H1 (cell line): ENCODE measurements at regions not wholly inside any gene's neighbourhood (a gene's known extent, or its start where the extent isn't known, plus 50 kb on each side); places are given as distances from the start of the nearest gene placed in this dataset.

Experiments
- CTCF ChIA-PET: fragments of 300-600 bp; sonication (Branson Sonifier 250); formaldehyde crosslinking; loops from one replicate; lab custom pipeline; 2021; ENCODE audit not compliant: partially characterized antibody; lab: Charles Lee
- POLR2A ChIA-PET: fragments of 300-600 bp; sonication (Branson Sonifier 250); formaldehyde crosslinking; loops from one replicate; lab custom pipeline; 2021; ENCODE audit warnings: inconsistent platforms; ENCODE audit not compliant: partially characterized antibody; lab: Charles Lee
- DNase-seq, 2 experiments: peaks; one replicate each; pipeline versions ENCODE4 v3.0.0 to v3.0.0-alpha.2; 2010 to 2022; ENCODE audit warnings: low spot score in 2 of 2, low read depth in 1 of 2, mixed read lengths in 1 of 2
- FAIRE-seq: peaks from 2 replicates; lab custom pipeline; 2011; peaks lifted over from hg19 to GRCh38; lab: Jason Lieb, UNC
- H2AFZ ChIP-seq: 2 replicates; pipeline ENCODE4 v1.8.1; 2012; ENCODE audit warnings: low read length, inconsistent platforms
- H2AK5ac ChIP-seq: 2 replicates; pipeline ENCODE4 v1.6.1; 2013; ENCODE audit warnings: low read depth, low read length
- H2BK120ac ChIP-seq: replicated peaks from 2 replicates; pipeline ENCODE3; 2013; ENCODE audit warnings: low read depth, low read length, inconsistent platforms
- H2BK12ac ChIP-seq: 2 replicates; pipeline ENCODE4 v1.6.1; 2013; ENCODE audit warnings: low read depth, low read length
- H2BK15ac ChIP-seq: 2 replicates; pipeline ENCODE4 v1.6.1; 2013; ENCODE audit warnings: low read length
- H2BK20ac ChIP-seq: 2 replicates; pipeline ENCODE4 v1.6.1; 2013; ENCODE audit warnings: low read length
- H2BK5ac ChIP-seq: 2 replicates; pipeline ENCODE4 v1.6.1; 2013; ENCODE audit warnings: low read depth, low read length
- H3K14ac ChIP-seq: 2 replicates; pipeline ENCODE4 v1.6.1; 2013; ENCODE audit warnings: inconsistent platforms; ENCODE audit not compliant: insufficient read length
- H3K18ac ChIP-seq: 2 replicates; pipeline ENCODE4 v1.6.1; 2013; ENCODE audit warnings: low read length; ENCODE audit errors: extremely low read depth
- H3K23ac ChIP-seq: 2 replicates; pipeline ENCODE4 v1.6.1; 2013; ENCODE audit warnings: inconsistent platforms; ENCODE audit not compliant: insufficient read length
- H3K23me2 ChIP-seq: 2 replicates; pipeline ENCODE4 v1.6.1; 2013; ENCODE audit warnings: low read depth, low read length
- H3K27ac ChIP-seq: 2 replicates; pipeline ENCODE4 v1.6.1; 2011; ENCODE audit warnings: low read depth, low read length, inconsistent platforms
- H3K27me3 ChIP-seq, 4 experiments: replicated peaks in 1 of 4; 1 replicate in 1 of 4; 2 replicates in 3 of 4; pipeline versions ENCODE4 v1.6.1 to v1.8.1; 2011 to 2013; ENCODE audit warnings: low read length in 3 of 4, mild to moderate bottlenecking in 3 of 4, inconsistent platforms in 2 of 4, mixed read lengths in 2 of 4, moderate library complexity in 1 of 4; ENCODE audit not compliant: control insufficient read depth in 3 of 4, insufficient read depth in 3 of 4; ENCODE audit errors: extremely low read depth in 1 of 4
- H3K36me3 ChIP-seq, 4 experiments: 2 replicates each; pipeline versions ENCODE4 v1.6.1 to v1.8.1; 2011 to 2013; ENCODE audit warnings: mild to moderate bottlenecking in 4 of 4, low read length in 3 of 4, moderate library complexity in 2 of 4, control low read depth in 1 of 4, inconsistent platforms in 1 of 4; ENCODE audit not compliant: insufficient read depth in 4 of 4, control insufficient read depth in 2 of 4
- H3K4ac ChIP-seq: replicated peaks from 2 replicates; pipeline ENCODE3; 2013; ENCODE audit warnings: low read length, low read depth, mixed read lengths, inconsistent platforms; ENCODE audit not compliant: insufficient read length
- H3K4me1 ChIP-seq, 4 experiments: replicated peaks in 1 of 4; 1 replicate in 1 of 4; 2 replicates in 3 of 4; pipeline versions ENCODE4 v1.6.1 to v1.8.1; 2011 to 2013; ENCODE audit warnings: low read length in 3 of 4, inconsistent platforms in 2 of 4, mixed read lengths in 1 of 4; ENCODE audit not compliant: insufficient read depth in 4 of 4, control insufficient read depth in 3 of 4
- H3K4me2 ChIP-seq, 2 experiments: 2 replicates each; pipeline versions ENCODE4 v1.6.1 to v1.8.1; 2011 to 2013; ENCODE audit warnings: low read depth in 2 of 2, low read length in 2 of 2, control low read depth in 1 of 2, inconsistent platforms in 1 of 2, mild to moderate bottlenecking in 1 of 2; ENCODE audit not compliant: insufficient read depth in 1 of 2
- H3K4me3 ChIP-seq, 4 experiments: fragments of 200-600, 300-600 bp in 1 of 4; sonication (generic), shearing (Covaris generic), sonication (Bioruptor Twin) in 1 of 4; 2 replicates each; pipeline versions ENCODE4 v1.5.1 to v1.8.1; 2011 to 2016; ENCODE audit warnings: low read length in 4 of 4, low read depth in 3 of 4, control low read depth in 2 of 4, inconsistent platforms in 2 of 4, mild to moderate bottlenecking in 2 of 4, mixed read lengths in 1 of 4, moderate library complexity in 1 of 4; ENCODE audit not compliant: insufficient read depth in 2 of 4; ENCODE audit errors: extremely low read depth in 1 of 4
- H3K56ac ChIP-seq: replicated peaks from 2 replicates; pipeline ENCODE3; 2013; ENCODE audit warnings: low read depth, mild to moderate bottlenecking, mixed read lengths, low read length, inconsistent platforms; ENCODE audit not compliant: insufficient read length
- H3K79me1 ChIP-seq: 2 replicates; pipeline ENCODE4 v1.6.1; 2013; ENCODE audit warnings: low read depth, low read length, control low read depth
- H3K79me2 ChIP-seq, 2 experiments: 2 replicates each; pipeline versions ENCODE4 v1.6.1 to v1.8.1; 2012 to 2013; ENCODE audit warnings: low read length in 2 of 2, mild to moderate bottlenecking in 2 of 2, inconsistent platforms in 1 of 2; ENCODE audit not compliant: insufficient read depth in 2 of 2, control insufficient read depth in 1 of 2
- H3K9ac ChIP-seq, 4 experiments: replicated peaks in 1 of 4; 1 replicate in 1 of 4; 2 replicates in 3 of 4; pipeline versions ENCODE4 v1.6.1 to v1.8.1; 2011 to 2013; ENCODE audit warnings: low read depth in 3 of 4, low read length in 3 of 4, control low read depth in 2 of 4, mild to moderate bottlenecking in 2 of 4, moderate library complexity in 2 of 4, inconsistent platforms in 1 of 4; ENCODE audit errors: extremely low read depth in 1 of 4
- H3K9me3 ChIP-seq, 2 experiments: 2 replicates each; pipeline versions ENCODE4 v1.6.1 to v1.8.1; 2012 to 2013; ENCODE audit warnings: mild to moderate bottlenecking in 2 of 2, moderate library complexity in 2 of 2, control low read depth in 1 of 2, inconsistent platforms in 1 of 2, low read depth in 1 of 2, low read length in 1 of 2, mixed read lengths in 1 of 2; ENCODE audit not compliant: insufficient read depth in 2 of 2
- H4K20me1 ChIP-seq, 2 experiments: replicated peaks in 1 of 2; 2 replicates each; pipeline versions ENCODE3 to v1.8.1; 2011 to 2013; ENCODE audit warnings: inconsistent platforms in 2 of 2, low read length in 2 of 2, mild to moderate bottlenecking in 1 of 2; ENCODE audit not compliant: insufficient read depth in 2 of 2, control insufficient read depth in 1 of 2
- H4K5ac ChIP-seq: 2 replicates; pipeline ENCODE4 v1.6.1; 2013; ENCODE audit warnings: low read length, low read depth, mixed read lengths, inconsistent platforms; ENCODE audit not compliant: insufficient read length
- H4K8ac ChIP-seq: 2 replicates; pipeline ENCODE4 v1.8.0; 2013; ENCODE audit warnings: mild to moderate bottlenecking, moderate library complexity, low read length, inconsistent platforms; ENCODE audit not compliant: insufficient read depth; ENCODE audit errors: extremely low read depth
- H4K91ac ChIP-seq: replicated peaks from 2 replicates; pipeline ENCODE3; 2013; ENCODE audit warnings: low read length, mixed read lengths, inconsistent platforms; ENCODE audit not compliant: insufficient read length
- EGR1 ChIP-seq: IDR thresholded peaks from 2 replicates; pipeline ENCODE4 v1.6.1; 2011; ENCODE audit warnings: low read depth, low read length, borderline replicate concordance
- EZH2 ChIP-seq: fragments of 200-600 bp; sonication (generic); IDR thresholded peaks from 2 replicates; pipeline ENCODE4 v1.7.1; 2012; ENCODE audit warnings: low read depth, mild to moderate bottlenecking, moderate library complexity, low read length, inconsistent platforms; ENCODE audit not compliant: severe bottlenecking
- SP1 ChIP-seq: IDR thresholded peaks from 2 replicates; pipeline ENCODE4 v1.6.1; 2011; ENCODE audit warnings: low read depth, low read length
- SP4 ChIP-seq: IDR thresholded peaks from 2 replicates; pipeline ENCODE4 v1.6.1; 2012; ENCODE audit warnings: low read length, inconsistent platforms
- WGBS, 2 experiments: shearing (Covaris generic) in 1 of 2; methylation state at CpG; one replicate each; pipeline versions ENCODE4 v1.1.6 to v1.1.7; 2013 to 2015; ENCODE audit warnings: low lambda C conversion rate in 2 of 2, mixed read lengths in 2 of 2, inconsistent platforms in 1 of 2, low coverage in 1 of 2, missing lambda C conversion rate in 1 of 2; ENCODE audit not compliant: insufficient replicate concordance in 2 of 2, insufficient coverage in 1 of 2, insufficient read length in 1 of 2; ENCODE audit errors: extremely low coverage in 1 of 2, missing lambda C conversion rate in 1 of 2; 5-methylcytosine and 5-hydroxymethylcytosine counted together

DNA sequence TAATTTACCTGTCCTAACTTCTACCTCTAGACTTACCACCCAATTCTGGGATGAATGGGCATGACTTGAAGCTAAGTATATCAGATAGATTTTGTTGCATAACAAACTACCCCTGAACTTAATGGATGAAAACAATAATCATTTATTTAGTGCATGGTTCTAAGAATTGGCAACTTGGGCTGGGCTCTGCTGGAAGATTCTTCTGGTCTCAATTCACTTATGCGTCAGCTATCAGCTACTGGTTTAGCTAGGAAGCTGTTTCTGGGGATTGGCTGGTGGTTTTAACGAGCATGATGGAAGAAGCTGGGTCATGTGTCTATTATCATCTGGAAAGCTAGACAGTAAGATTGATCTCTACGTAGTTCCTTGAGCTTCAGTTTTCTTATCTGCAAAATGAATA, 77.3 kb upstream of the LMCD1 start:
- H3K27ac ChIP-seq: no peak overlapping the region
- H3K9ac ChIP-seq: no peak overlapping the region
- H2BK120ac ChIP-seq: no peak overlapping the region
- no peak overlapping the region for H2BK15ac ChIP-seq
- H2AFZ ChIP-seq: no peak overlapping the region
- H3K23me2 ChIP-seq: no peaks in the 10 kb centered on the region
- no peaks in the 10 kb centered on the region for H3K79me1 ChIP-seq
- no peaks in the 10 kb centered on the region for H3K36me3 ChIP-seq
- no peaks in the 10 kb centered on the region for H4K20me1 ChIP-seq
- H4K5ac ChIP-seq: no peak overlapping the region
- DNase-seq: no peak
- ChIA-PET CTCF (interaction anchor here (0.6 to 1.7 kb wide), 4 partner anchors 13 to 183 kb away, joined by 4 to 7 read pairs (median 6); no protein-coding TSS in a partner anchor), POLR2A (no interaction called here)
- no peaks in the 10 kb centered on the region for H3K79me2 ChIP-seq
- H4K8ac ChIP-seq: no peak overlapping the region
- H3K4me3 ChIP-seq: no peak overlapping the region
- H2BK20ac ChIP-seq: no peak overlapping the region
- 88% methylated on average over 3 of the region's 3 CpGs; no CpG with 5 or more reads in 1 of the 2 experiments for WGBS, 2 experiments
- no peak overlapping the region for H2AK5ac ChIP-seq
- H3K27me3 ChIP-seq: no peaks in the 10 kb centered on the region
- FAIRE-seq: no peak
- H4K91ac ChIP-seq: no peak overlapping the region
- H3K14ac ChIP-seq: no peak overlapping the region
- no peak overlapping the region for H3K4ac ChIP-seq
- H2BK12ac ChIP-seq: no peak overlapping the region
- no peak overlapping the region for H3K18ac ChIP-seq
- H2BK5ac ChIP-seq: no peak overlapping the region
- H3K4me1 ChIP-seq: peaks cover 0 to 5% (median 0%) of the 10 kb centered on the region in 4 experiments; a peak in 1 of 7 replicates
- H3K56ac ChIP-seq: no peak overlapping the region
- H3K9me3 ChIP-seq: peaks cover 2 to 9% of the 10 kb centered on the region in 2 experiments; a peak in 3 of 4 replicates
- H3K4me2 ChIP-seq: no peak overlapping the region
- H3K23ac ChIP-seq: no peak overlapping the region
- TF ChIP-seq SP4 (no peak), EZH2 (no peak), SP1 (no peak), EGR1 (no peak)
